ENCODE measurements at regions not wholly inside any gene's neighbourhood (a gene's known extent, or its start where the extent isn't known, plus 50 kb on each side); places are given as distances from the start of the nearest gene placed in this dataset.

- no peak for TF ChIP-seq SMAD4 (CRISPR knock-in tag; IDR thresholded peaks at IDR 0.05)
- TF ChIP-seq FOXJ3 (CRISPR knock-in tag; IDR thresholded peaks at IDR 0.05; ENCODE audit: borderline replicate concordance), result no peak
- TF ChIP-seq CREM (CRISPR knock-in tag; IDR thresholded peaks at IDR 0.05), result no peak
- TF ChIP-seq ZNF317 (CRISPR knock-in tag; IDR thresholded peaks at IDR 0.05; ENCODE audit: borderline replicate concordance, low read depth), result no peak
Observed at GRCh38 chr6:50337532-50338122, 287.9 kb upstream of the DEFB112 start (continued).

GRCh38 chr6:50353603-50354002 is 303.9 kb upstream of the DEFB112 start:
- Mint-ChIP-seq H3K4me3 (no peak overlapping the region), H3K4me1 (peaks cover 4% of the 10 kb centered on the region; the same call in 1 of the 2 replicates), H3K36me3 (no peaks in the 10 kb centered on the region), H3K9me3 (peaks cover 6% of the 10 kb centered on the region; the same call in 1 of the 2 replicates), H3K27ac (no peak overlapping the region), H3K27me3 (ENCODE audit: low read depth) (no peaks in the 10 kb centered on the region)
- DNase-seq (ENCODE audit: low spot score), result peak; percentile 23
- TF ChIP-seq CREB1 (CRISPR knock-in tag; IDR thresholded peaks at IDR 0.05), result no peak
- TF ChIP-seq ZNF416 (CRISPR knock-in tag; IDR thresholded peaks at IDR 0.05), result no peak
- no peak for TF ChIP-seq NFATC4 (CRISPR knock-in tag; IDR thresholded peaks at IDR 0.05)
- no peak for TF ChIP-seq SOX15 (CRISPR knock-in tag; IDR thresholded peaks at IDR 0.05)
- no peak for TF ChIP-seq ZNF121 (CRISPR knock-in tag; IDR thresholded peaks at IDR 0.05)
- TF ChIP-seq ZSCAN18 (CRISPR knock-in tag; IDR thresholded peaks at IDR 0.05), result no peak
- TF ChIP-seq NR1H2 (CRISPR knock-in tag; IDR thresholded peaks at IDR 0.05), result no peak
- TF ChIP-seq ZNF219 (CRISPR knock-in tag; IDR thresholded peaks at IDR 0.05; ENCODE audit: borderline replicate concordance), result no peak
- TF ChIP-seq PRDM15 (CRISPR knock-in tag; IDR thresholded peaks at IDR 0.05), result no peak
- TF ChIP-seq TCF7 (CRISPR knock-in tag; IDR thresholded peaks at IDR 0.05; ENCODE audit: low read depth), result no peak
- no peak for TF ChIP-seq PREB (CRISPR knock-in tag; IDR thresholded peaks at IDR 0.05; ENCODE audit: borderline replicate concordance)
- no peak for TF ChIP-seq ERG (CRISPR knock-in tag; IDR thresholded peaks at IDR 0.05)
- peak; percentile 96 for ATAC-seq
- ChIA-PET CTCF (interaction anchor here (0.6 to 1.8 kb wide), 5 partner anchors 57 to 273 kb away, joined by 3 to 4 read pairs (median 4); no protein-coding TSS in a partner anchor), POLR2A (no interaction called here)

- no peaks in the 10 kb centered on the region for H3K27me3 Mint-ChIP-seq (ENCODE audit: low read depth)
- no peak overlapping the region for H3K4me3 Mint-ChIP-seq
- H3K36me3 Mint-ChIP-seq, result no peaks in the 10 kb centered on the region
- no peak overlapping the region for H3K27ac Mint-ChIP-seq
- no peak for DNase-seq (ENCODE audit: low spot score)
- CTCF ChIA-PET, result no interaction called here
- H3K9me3 Mint-ChIP-seq, result no peaks in the 10 kb centered on the region
- no peak for ATAC-seq
- H3K4me1 Mint-ChIP-seq, result peaks cover 3% of the 10 kb centered on the region; the same call in 1 of the 2 replicates
- POLR2A ChIA-PET, result no interaction called here
- TF ChIP-seq GTF2I (CRISPR knock-in tag; conservative IDR thresholded peaks at IDR 0.05) (no peak), SOX15 (CRISPR knock-in tag; IDR thresholded peaks at IDR 0.05) (no peak), CREB1 (CRISPR knock-in tag; IDR thresholded peaks at IDR 0.05) (no peak), ZNF219 (CRISPR knock-in tag; IDR thresholded peaks at IDR 0.05; ENCODE audit: borderline replicate concordance) (no peak), STAT6 (CRISPR knock-in tag; conservative IDR thresholded peaks at IDR 0.05; ENCODE audit: low read depth) (no peak), ZBTB21 (CRISPR knock-in tag; IDR thresholded peaks at IDR 0.05; ENCODE audit: borderline replicate concordance) (no peak), FOXJ3 (CRISPR knock-in tag; IDR thresholded peaks at IDR 0.05; ENCODE audit: borderline replicate concordance) (no peak), PRDM15 (CRISPR knock-in tag; IDR thresholded peaks at IDR 0.05) (no peak)
Observed at GRCh38 chr6:50358113-50358512, 308.4 kb upstream of the DEFB112 start.

Measured in WTC11 (cell line).